K562 (cell line): ENCODE measurements at regions not wholly inside any gene's neighbourhood (a gene's known extent, or its start where the extent isn't known, plus 50 kb on each side); places are given as distances from the start of the nearest gene placed in this dataset.
A peak's percentile ranks its signal among the peaks of the same experiment; 100 is the strongest.

Experiments used
- AFF1 ChIP-seq, 2 experiments: fragments of 450-650 bp; IDR thresholded peaks; 2 replicates each; pipeline ENCODE4 v1.6.1; 2018; ENCODE audit warnings: mild to moderate bottlenecking in 2 of 2, low read depth in 1 of 2; ENCODE audit not compliant: partially characterized antibody in 2 of 2
- CBFA2T3 ChIP-seq: fragments of 450-650 bp; IDR thresholded peaks from 2 replicates; pipeline ENCODE4 v1.6.1; 2017
- ETS2 ChIP-seq: IDR thresholded peaks from 2 replicates; pipeline ENCODE4 v1.6.1; 2016; ENCODE audit warnings: borderline replicate concordance, missing genetic modification characterization, mild to moderate bottlenecking, moderate library complexity, missing compliant biosample characterization; ENCODE audit not compliant: poor library complexity, severe bottlenecking
- EZH2 ChIP-seq: IDR thresholded peaks from 2 replicates; pipeline ENCODE4 v1.6.1; 2012; ENCODE audit warnings: low read depth, mild to moderate bottlenecking, inconsistent platforms, low read length, borderline replicate concordance
- ID3 ChIP-seq, 2 experiments: fragments of 250-450 bp in 1 of 2; fragments of 450-650 bp in 1 of 2; sonication (Bioruptor Pico) in 1 of 2; IDR thresholded peaks; 2 replicates each; pipeline versions ENCODE4 v1.6.1 to v1.8.0; 2016 to 2021; ENCODE audit warnings: mild to moderate bottlenecking in 2 of 2, moderate library complexity in 2 of 2, missing compliant biosample characterization in 1 of 2, missing genetic modification characterization in 1 of 2
- KAT8 ChIP-seq: fragments of 450-650 bp; IDR thresholded peaks from 2 replicates; pipeline ENCODE4 v1.6.1; 2016; ENCODE audit warnings: low read depth, mild to moderate bottlenecking
- KHSRP ChIP-seq: fragments of 450-650 bp; IDR thresholded peaks from 2 replicates; pipeline ENCODE4 v1.6.1; 2017
- NFIC ChIP-seq: fragments of 450-650 bp; IDR thresholded peaks from 2 replicates; pipeline ENCODE4 v1.6.1; 2017; ENCODE audit warnings: mild to moderate bottlenecking, inconsistent platforms
- PTTG1 ChIP-seq: fragments of 450-650 bp; IDR thresholded peaks from 2 replicates; pipeline ENCODE4 v1.6.1; 2016; ENCODE audit warnings: low read depth, mild to moderate bottlenecking, missing genetic modification characterization, missing compliant biosample characterization
- RNF2 ChIP-seq: sonication (generic); IDR thresholded peaks from 2 replicates; pipeline ENCODE4 v1.6.1; 2016
- SETDB1 ChIP-seq: IDR thresholded peaks from one replicate; pipeline ENCODE4 v1.6.1; 2012; ENCODE audit warnings: low read length, control low read depth, inconsistent platforms
- SIN3A ChIP-seq, 2 experiments: fragments of 150-350 bp in 1 of 2; IDR thresholded peaks; 2 replicates each; pipeline ENCODE4 v1.6.1; 2011 to 2016; ENCODE audit warnings: borderline replicate concordance in 2 of 2, low read depth in 2 of 2, low read length in 2 of 2, mild to moderate bottlenecking in 2 of 2, moderate library complexity in 2 of 2; ENCODE audit not compliant: control insufficient read depth in 1 of 2
- UBTF ChIP-seq, 2 experiments: IDR thresholded peaks; 2 replicates each; pipeline ENCODE4 v1.6.1; 2012; ENCODE audit warnings: improper control_type of control experiment in 2 of 2, low read depth in 2 of 2, low read length in 2 of 2, borderline replicate concordance in 1 of 2
- ZBTB1 ChIP-seq: sonication (generic); formaldehyde crosslinking; IDR thresholded peaks from 2 replicates; pipeline ENCODE4 v1.8.1; 2023; ENCODE audit warnings: missing genetic modification reagents, low read depth, mild to moderate bottlenecking, borderline replicate concordance
- ZKSCAN3 ChIP-seq: fragments of 250-450 bp; sonication (Bioruptor Pico); IDR thresholded peaks from 2 replicates; pipeline ENCODE4 v1.4.0; 2020
- ZNF174 ChIP-seq: fragments of 250-450 bp; sonication (Bioruptor Pico); IDR thresholded peaks from 2 replicates; pipeline ENCODE4 v1.4.0; 2020; ENCODE audit warnings: mild to moderate bottlenecking
- ZNF589 ChIP-seq: fragments of 200-800 bp; sonication (Bioruptor generic); IDR thresholded peaks from 2 replicates; pipeline ENCODE4 v1.6.1; 2016; ENCODE audit warnings: low read depth, missing genetic modification characterization, missing compliant biosample characterization
- TF ChIP-seq, protein P1 (sequence below): conservative IDR thresholded peaks from 2 replicates; pipeline ENCODE4 v1.6.1; 2011; ENCODE audit warnings: low read depth, mild to moderate bottlenecking, low read length; ENCODE audit not compliant: control insufficient read depth

DNA sequence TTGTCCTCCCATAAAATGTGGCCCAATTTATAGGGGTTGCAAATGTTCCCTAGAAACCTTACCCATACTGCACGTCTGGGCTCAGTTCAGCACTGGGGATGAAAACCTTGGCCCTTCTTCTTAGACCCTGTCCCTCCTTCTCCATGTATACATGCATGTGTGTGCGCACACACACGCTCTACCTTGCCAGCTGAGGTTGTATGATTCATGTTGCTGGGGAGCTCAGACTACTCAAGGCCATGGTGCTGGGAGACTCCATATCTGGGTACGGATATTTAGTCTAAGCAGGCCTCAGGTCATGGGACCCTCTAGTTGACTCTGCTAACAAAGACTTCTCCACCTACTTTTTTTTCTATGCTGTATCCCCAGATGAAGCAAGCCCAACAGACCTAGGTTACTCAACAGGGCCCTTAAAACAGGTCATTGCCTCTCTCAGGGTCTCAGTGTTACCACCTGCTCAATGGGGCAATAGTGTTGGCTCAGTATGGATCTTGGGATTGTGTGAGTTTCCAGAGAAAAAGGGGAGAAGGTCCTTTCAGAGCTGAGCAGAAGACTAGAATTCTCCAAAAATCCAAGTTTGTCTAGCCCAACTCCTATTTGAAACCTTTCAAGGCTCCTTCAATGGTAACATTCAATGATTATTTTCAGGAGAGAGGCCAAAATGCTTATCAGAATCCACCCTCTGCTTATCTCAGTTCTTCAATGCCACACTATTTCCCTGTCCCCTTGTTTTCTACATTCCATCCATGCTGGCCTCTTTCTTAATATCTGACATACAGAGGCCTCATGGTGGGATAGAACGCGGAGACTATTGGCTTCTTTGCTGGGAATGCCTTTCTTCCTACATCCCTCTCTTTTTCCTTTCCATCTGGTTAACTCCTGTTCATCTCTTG is 123.6 kb upstream of the PITX1 start (continued):
- TF ChIP-seq RNF2 = no peak
- no peak for TF ChIP-seq KHSRP
- TF ChIP-seq SETDB1 = no peak
- TF ChIP-seq ZBTB1 = no peak
- TF ChIP-seq PTTG1 = no peak
- TF ChIP-seq UBTF (IDR thresholded peaks at IDR 0.05; ENCODE audit: borderline replicate concordance in 1 of 2, low read depth in 2 of 2, low read length in 2 of 2) = no peak
- no peak for TF ChIP-seq EZH2
- TF ChIP-seq, protein P1, sequence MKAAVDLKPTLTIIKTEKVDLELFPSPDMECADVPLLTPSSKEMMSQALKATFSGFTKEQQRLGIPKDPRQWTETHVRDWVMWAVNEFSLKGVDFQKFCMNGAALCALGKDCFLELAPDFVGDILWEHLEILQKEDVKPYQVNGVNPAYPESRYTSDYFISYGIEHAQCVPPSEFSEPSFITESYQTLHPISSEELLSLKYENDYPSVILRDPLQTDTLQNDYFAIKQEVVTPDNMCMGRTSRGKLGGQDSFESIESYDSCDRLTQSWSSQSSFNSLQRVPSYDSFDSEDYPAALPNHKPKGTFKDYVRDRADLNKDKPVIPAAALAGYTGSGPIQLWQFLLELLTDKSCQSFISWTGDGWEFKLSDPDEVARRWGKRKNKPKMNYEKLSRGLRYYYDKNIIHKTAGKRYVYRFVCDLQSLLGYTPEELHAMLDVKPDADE = no peak
- TF ChIP-seq ZNF174 (CRISPR knock-in tag) = no peak
- TF ChIP-seq ZNF589 (CRISPR knock-in tag) = no peak
- peak; percentile 84 for TF ChIP-seq CBFA2T3
- no peak for TF ChIP-seq ETS2 (tag)
- TF ChIP-seq SIN3A (IDR thresholded peaks at IDR 0.05; ENCODE audit: borderline replicate concordance in 2 of 2, control insufficient read depth in 1 of 2, low read depth in 2 of 2, low read length in 2 of 2) = no peak
- TF ChIP-seq AFF1 (IDR thresholded peaks at IDR 0.05; ENCODE audit: low read depth in 1 of 2, partially characterized antibody in 2 of 2) = no peak
- no peak for TF ChIP-seq ID3 (CRISPR knock-in tag; IDR thresholded peaks at IDR 0.05)
- no peak for TF ChIP-seq ID3 (tag; IDR thresholded peaks at IDR 0.05)
- no peak for TF ChIP-seq KAT8
- no peak for TF ChIP-seq ZKSCAN3
- peak; percentile 65 for TF ChIP-seq NFIC
